ENCODE measurements at regions not wholly inside any gene's neighbourhood (a gene's known extent, or its start where the extent isn't known, plus 50 kb on each side); places are given as distances from the start of the nearest gene placed in this dataset.

DNA sequence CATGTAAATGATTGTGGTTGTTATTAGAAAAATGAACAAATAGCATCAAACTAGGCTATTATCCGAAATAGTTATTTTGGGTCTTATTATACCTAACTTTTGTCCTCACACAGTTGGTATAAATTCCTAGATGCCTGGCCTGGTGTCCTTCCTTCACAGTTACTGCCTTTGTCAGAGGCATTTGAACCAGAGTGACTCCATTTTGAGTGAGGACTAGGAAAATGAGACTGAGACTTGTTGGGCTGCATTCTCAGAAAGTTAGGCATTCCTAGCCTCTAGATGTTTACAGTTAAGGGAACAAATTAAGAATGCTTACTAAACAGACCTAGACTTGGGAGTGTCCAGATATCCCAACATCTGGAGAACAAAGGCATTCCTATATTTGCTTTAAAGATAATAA is 283.5 kb upstream of the C9orf72 start:
- H2AK5ac ChIP-seq (ENCODE audit: low read depth, low read length): no peak overlapping the region
- no peaks in the 10 kb centered on the region for H4K20me1 ChIP-seq (replicated peaks in 1 of 2; ENCODE audit: control insufficient read depth in 1 of 2, insufficient read depth in 2 of 2, low read length in 2 of 2)
- peak overlapping the region in 1 of 2 experiments; percentile 24; a peak in 1 of 4 replicates for H3K4me2 ChIP-seq (ENCODE audit: insufficient read depth in 1 of 2, low read depth in 2 of 2, low read length in 2 of 2)
- DNase-seq (ENCODE audit: low read depth in 1 of 2, low spot score in 2 of 2): no peak
- no peak overlapping the region for H2AFZ ChIP-seq (ENCODE audit: low read length)
- no peak overlapping the region for H2BK5ac ChIP-seq (ENCODE audit: low read depth, low read length)
- no peak overlapping the region for H4K8ac ChIP-seq (ENCODE audit: extremely low read depth, insufficient read depth, low read length)
- H3K23ac ChIP-seq (ENCODE audit: insufficient read length): no peak overlapping the region
- H3K18ac ChIP-seq (ENCODE audit: extremely low read depth, low read length): no peak overlapping the region
- no peak overlapping the region for H3K27ac ChIP-seq (ENCODE audit: low read depth, low read length)
- no peaks in the 10 kb centered on the region for H3K9me3 ChIP-seq (ENCODE audit: insufficient read depth in 2 of 2, low read depth in 1 of 2, low read length in 1 of 2)
- no peak overlapping the region for H2BK12ac ChIP-seq (ENCODE audit: low read depth, low read length)
- no peaks in the 10 kb centered on the region for H3K36me3 ChIP-seq (ENCODE audit: control insufficient read depth in 2 of 4, insufficient read depth in 4 of 4, low read length in 3 of 4)
- no peak overlapping the region for H3K4me3 ChIP-seq (ENCODE audit: extremely low read depth in 1 of 4, insufficient read depth in 2 of 4, low read depth in 3 of 4, low read length in 4 of 4)
- no peaks in the 10 kb centered on the region for H3K79me1 ChIP-seq (ENCODE audit: low read depth, low read length)
- no peak overlapping the region for H3K4ac ChIP-seq (replicated peaks; ENCODE audit: insufficient read length, low read depth, low read length)
- CTCF ChIA-PET (ENCODE audit: partially characterized antibody): no interaction called here
- H3K14ac ChIP-seq (ENCODE audit: insufficient read length): no peak overlapping the region
- H2BK20ac ChIP-seq (ENCODE audit: low read length): no peak overlapping the region
- no peak overlapping the region for H3K56ac ChIP-seq (replicated peaks; ENCODE audit: insufficient read length, low read depth, low read length)
- H3K79me2 ChIP-seq (ENCODE audit: control insufficient read depth in 1 of 2, insufficient read depth in 2 of 2, low read length in 2 of 2): no peaks in the 10 kb centered on the region
- no peak overlapping the region for H2BK120ac ChIP-seq (replicated peaks; ENCODE audit: low read depth, low read length)
- peaks cover 0 to 5% (median 3%) of the 10 kb centered on the region in 4 experiments; a peak in 5 of 7 replicates for H3K4me1 ChIP-seq (replicated peaks in 1 of 4; ENCODE audit: control insufficient read depth in 3 of 4, insufficient read depth in 4 of 4, low read length in 3 of 4)
- WGBS, 2 experiments (ENCODE audit: extremely low coverage in 1 of 2, insufficient coverage in 1 of 2, insufficient read length in 1 of 2, insufficient replicate concordance in 2 of 2, low coverage in 1 of 2, low lambda C conversion rate in 2 of 2, missing lambda C conversion rate in 1 of 2): 96% methylated on average over 1 of the region's 1 CpG; no CpG with 5 or more reads in 1 of the 2 experiments
- no peak for FAIRE-seq
- no peak overlapping the region for H3K9ac ChIP-seq (replicated peaks in 1 of 4; ENCODE audit: extremely low read depth in 1 of 4, low read depth in 3 of 4, low read length in 3 of 4)
- H3K23me2 ChIP-seq (ENCODE audit: low read depth, low read length): no peaks in the 10 kb centered on the region
- H3K27me3 ChIP-seq (replicated peaks in 1 of 4; ENCODE audit: control insufficient read depth in 3 of 4, extremely low read depth in 1 of 4, insufficient read depth in 3 of 4, low read length in 3 of 4): no peaks in the 10 kb centered on the region
- H4K5ac ChIP-seq (ENCODE audit: insufficient read length, low read depth, low read length): no peak overlapping the region
- no peak overlapping the region for H4K91ac ChIP-seq (replicated peaks; ENCODE audit: insufficient read length, low read length)
- H2BK15ac ChIP-seq (ENCODE audit: low read length): no peak overlapping the region
- POLR2A ChIA-PET (ENCODE audit: partially characterized antibody): no interaction called here
- TF ChIP-seq KDM1A (IDR thresholded peaks at IDR 0.05; ENCODE audit: borderline replicate concordance, low read length) (no peak), SP1 (IDR thresholded peaks at IDR 0.05; ENCODE audit: low read depth, low read length) (no peak), ASH2L (IDR thresholded peaks at IDR 0.05; ENCODE audit: low read length) (no peak), BRCA1 (IDR thresholded peaks at IDR 0.05; ENCODE audit: low read depth, low read length) (no peak), CREB1 (IDR thresholded peaks at IDR 0.05) (no peak), CHD1 (IDR thresholded peaks at IDR 0.05; ENCODE audit: low read depth, low read length) (no peak), KDM4A (IDR thresholded peaks at IDR 0.05; ENCODE audit: low read depth, low read length, severe bottlenecking) (no peak), POLR2AphosphoS5 (IDR thresholded peaks at IDR 0.05; ENCODE audit: low read depth, low read length) (no peak), SAP30 (IDR thresholded peaks at IDR 0.05; ENCODE audit: insufficient read depth, insufficient replicate concordance, low read length) (no peak), NRF1 (IDR thresholded peaks at IDR 0.05; ENCODE audit: low read depth, low read length) (no peak), USF2 (IDR thresholded peaks at IDR 0.05; ENCODE audit: low read length) (no peak)
- TF ChIP-seq, protein P1, sequence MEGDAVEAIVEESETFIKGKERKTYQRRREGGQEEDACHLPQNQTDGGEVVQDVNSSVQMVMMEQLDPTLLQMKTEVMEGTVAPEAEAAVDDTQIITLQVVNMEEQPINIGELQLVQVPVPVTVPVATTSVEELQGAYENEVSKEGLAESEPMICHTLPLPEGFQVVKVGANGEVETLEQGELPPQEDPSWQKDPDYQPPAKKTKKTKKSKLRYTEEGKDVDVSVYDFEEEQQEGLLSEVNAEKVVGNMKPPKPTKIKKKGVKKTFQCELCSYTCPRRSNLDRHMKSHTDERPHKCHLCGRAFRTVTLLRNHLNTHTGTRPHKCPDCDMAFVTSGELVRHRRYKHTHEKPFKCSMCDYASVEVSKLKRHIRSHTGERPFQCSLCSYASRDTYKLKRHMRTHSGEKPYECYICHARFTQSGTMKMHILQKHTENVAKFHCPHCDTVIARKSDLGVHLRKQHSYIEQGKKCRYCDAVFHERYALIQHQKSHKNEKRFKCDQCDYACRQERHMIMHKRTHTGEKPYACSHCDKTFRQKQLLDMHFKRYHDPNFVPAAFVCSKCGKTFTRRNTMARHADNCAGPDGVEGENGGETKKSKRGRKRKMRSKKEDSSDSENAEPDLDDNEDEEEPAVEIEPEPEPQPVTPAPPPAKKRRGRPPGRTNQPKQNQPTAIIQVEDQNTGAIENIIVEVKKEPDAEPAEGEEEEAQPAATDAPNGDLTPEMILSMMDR (IDR thresholded peaks at IDR 0.05; ENCODE audit: control extremely low read depth in 1 of 3, insufficient read depth in 1 of 3, low read depth in 1 of 3, low read length in 3 of 3): no peak
